Stomach (tissue), 8 donors: ENCODE measurements at regions not wholly inside any gene's neighbourhood (a gene's known extent, or its start where the extent isn't known, plus 50 kb on each side); places are given as distances from the start of the nearest gene placed in this dataset.
"Not testable (repeated sequence)": the region's sequence is repeated elsewhere in the genome, so short reads cannot be mapped to it uniquely, and the experiment has no call there.

Experiments used
- DNase-seq, 2 donors: peaks; one replicate each; pipeline versions ENCODE4 v3.0.0 to v3.0.0-alpha.2; 2013 to 2019
- H3K27ac ChIP-seq, 5 donors: fragments of 200-600 bp in 4 of 5; sonication (generic) in 4 of 5; one replicate each; pipeline ENCODE4 v1.5.1; 2013 to 2019; ENCODE audit warnings: mild to moderate bottlenecking in 1 of 5, moderate library complexity in 1 of 5
- H3K27me3 ChIP-seq, 3 donors: fragments of 200-600 bp; sonication (generic); one replicate each; pipeline ENCODE4 v1.5.1; 2017 to 2019; ENCODE audit warnings: mixed run types in 1 of 3
- H3K36me3 ChIP-seq, 4 donors: fragments of 200-600 bp; sonication (generic); 1 replicate in 3 of 4; 2 replicates in 1 of 4; pipeline ENCODE4 v1.5.1; 2016 to 2019
- H3K4me1 ChIP-seq, 4 donors: fragments of 200-600 bp; sonication (generic); one replicate each; pipeline ENCODE4 v1.5.1; 2016 to 2019
- H3K4me3 ChIP-seq, 4 donors: fragments of 200-600 bp; sonication (generic) in 3 of 4; one replicate each; pipeline ENCODE4 v1.5.1; 2016 to 2019; ENCODE audit warnings: mild to moderate bottlenecking in 1 of 4
- H3K9me3 ChIP-seq, 4 donors: fragments of 200-600 bp; sonication (generic); one replicate each; pipeline ENCODE4 v1.5.1; 2016 to 2019
- WGBS, 5 donors: extraction: QIAGEN DNeasy Blood & Tissue Kit in 3 of 5; methylation state at CpG; one replicate each; pipeline versions ENCODE4 v1.1.5 to v1.1.7; 2013 to 2018; 5-methylcytosine and 5-hydroxymethylcytosine counted together
- intact Hi-C: fragments of 100-400 bp; cut with DNase I; formaldehyde crosslinking; loops from one replicate; pipeline ENCODE4 v1.15.1; 2023; ENCODE audit warnings: low total_unique reads
- donor health status: healthy with polysubstance abuse.
- donor health status: Bipolar disorder and iron deficiency.
- donor health status: healthy.

DNA sequence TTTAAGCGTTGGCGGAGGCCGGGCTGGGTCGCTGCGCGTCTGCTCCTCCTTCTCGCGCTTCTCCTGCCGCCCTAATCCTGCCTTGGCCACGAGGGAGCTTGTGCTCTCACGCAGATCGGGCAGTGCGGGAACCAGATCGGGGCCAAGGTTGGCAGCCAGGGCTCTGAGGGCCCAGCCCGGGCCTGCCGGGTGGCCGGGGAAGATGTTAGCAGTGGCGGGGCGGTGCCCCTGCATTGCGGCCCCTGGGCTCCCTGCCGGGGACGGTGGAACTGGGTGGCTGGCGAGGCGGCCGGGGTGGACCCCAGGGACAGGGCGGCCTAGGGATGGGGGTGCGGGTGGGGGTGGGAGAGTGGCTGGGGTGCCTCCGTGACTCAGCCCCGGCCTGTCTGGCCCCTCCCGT, 297.4 kb downstream of the CACNA1B start:
- intact Hi-C loops, H3K27me3 ChIP-seq, H3K36me3 ChIP-seq, H3K27ac ChIP-seq, DNase-seq, H3K9me3 ChIP-seq, H3K4me3 ChIP-seq, H3K4me1 ChIP-seq: not testable (repeated sequence)
- WGBS, 5 donors: 77 to 89% (median 83%) methylated on average over 13 to 23 of the region's 30 CpGs

- intact Hi-C loops, H3K36me3 ChIP-seq, H3K4me1 ChIP-seq, H3K9me3 ChIP-seq, H3K4me3 ChIP-seq, H3K27me3 ChIP-seq, DNase-seq, H3K27ac ChIP-seq: not testable (repeated sequence)
- WGBS, 5 donors: 91 to 98% (median 93%) methylated on average over 4 to 23 of the region's 31 CpGs
These were observed 297.8 kb downstream of the CACNA1B start for GRCh38 chr9:138175354-138175753.

- intact Hi-C loops, H3K27me3 ChIP-seq, H3K36me3 ChIP-seq, H3K4me3 ChIP-seq, DNase-seq, H3K9me3 ChIP-seq, H3K4me1 ChIP-seq, H3K27ac ChIP-seq: not testable (repeated sequence)
- 77 to 97% (median 85%) methylated on average over 8 to 9 of the region's 9 CpGs for WGBS, 5 donors
These were observed 299.5 kb downstream of the CACNA1B start for GRCh38 chr9:138177091-138177490.

DNA sequence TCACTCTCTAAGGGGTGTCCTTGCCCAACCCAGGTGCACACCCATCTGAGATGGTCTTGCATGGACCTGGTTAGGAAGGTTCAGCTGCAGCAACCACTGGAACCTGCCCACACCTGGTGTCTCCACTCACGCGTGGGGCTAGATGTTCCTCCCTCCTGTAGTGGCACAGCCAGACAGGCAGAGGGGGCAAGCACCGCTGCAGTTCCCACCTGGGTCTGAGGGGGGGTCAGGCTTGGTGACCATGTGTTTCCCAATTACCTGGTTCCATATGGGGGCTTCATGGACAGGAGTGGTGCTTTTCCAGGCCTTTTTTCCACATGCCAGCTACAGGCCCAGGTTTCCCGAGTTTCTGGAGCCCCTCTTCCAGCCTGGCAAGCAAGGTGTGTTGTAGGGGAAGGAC, 301.4 kb downstream of the CACNA1B start:
- DNase-seq, H3K27me3 ChIP-seq, H3K4me1 ChIP-seq, H3K9me3 ChIP-seq, H3K36me3 ChIP-seq, H3K27ac ChIP-seq, H3K4me3 ChIP-seq, intact Hi-C loops: not testable (repeated sequence)
- WGBS, 5 donors: 63 to 78% (median 70%) methylated on average over 2 to 4 of the region's 4 CpGs

- H3K27me3 ChIP-seq, H3K36me3 ChIP-seq, H3K9me3 ChIP-seq, H3K27ac ChIP-seq, H3K4me1 ChIP-seq, H3K4me3 ChIP-seq, DNase-seq, intact Hi-C loops: not testable (repeated sequence)
- WGBS, 5 donors: 53 to 61% (median 57%) methylated on average over 3 of the region's 3 CpGs
These were observed 302.1 kb downstream of the CACNA1B start for GRCh38 chr9:138179671-138180070.

- 28 to 58% (median 44%) methylated on average over 1 of the region's 1 CpG for WGBS, 5 donors
- DNase-seq: not testable (repeated sequence)
These were observed 304.4 kb downstream of the CACNA1B start for GRCh38 chr9:138181963-138182362.

GRCh38 chr9:138197156-138197555, 319.6 kb downstream of the CACNA1B start:
- H3K27me3 ChIP-seq, H3K27ac ChIP-seq, H3K36me3 ChIP-seq, intact Hi-C loops, H3K4me1 ChIP-seq, H3K4me3 ChIP-seq, DNase-seq, H3K9me3 ChIP-seq: not testable (repeated sequence)
- WGBS, 5 donors: 81 to 89% (median 88%) methylated on average over 9 of the region's 9 CpGs

More at GRCh38 chr9:138181963-138182362, 304.4 kb downstream of the CACNA1B start:
- H3K4me1 ChIP-seq, H3K36me3 ChIP-seq, intact Hi-C loops, H3K4me3 ChIP-seq, H3K27ac ChIP-seq, H3K9me3 ChIP-seq, H3K27me3 ChIP-seq: not testable (repeated sequence)

DNA sequence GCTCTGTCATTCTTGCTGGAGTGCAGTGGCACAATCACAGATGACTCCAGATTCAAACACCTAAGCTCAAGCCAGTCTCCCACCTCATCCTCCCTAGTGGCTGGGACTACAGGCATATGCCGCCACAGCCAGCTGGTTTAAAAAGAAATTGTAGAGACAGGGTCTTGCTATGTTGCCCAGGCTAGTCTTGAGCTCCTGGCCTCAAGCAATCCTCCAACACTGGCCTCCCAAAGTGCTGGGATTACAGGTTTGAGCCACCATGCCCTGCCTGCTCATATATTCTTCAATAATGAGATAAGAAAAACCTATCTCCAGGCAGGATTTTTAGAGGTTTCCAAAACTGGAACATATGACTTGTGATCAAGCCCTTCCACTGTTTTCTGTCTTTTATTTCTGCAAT, 321.4 kb downstream of the CACNA1B start:
- H3K27me3 ChIP-seq, H3K4me1 ChIP-seq, H3K27ac ChIP-seq, H3K4me3 ChIP-seq, H3K36me3 ChIP-seq, H3K9me3 ChIP-seq, intact Hi-C loops, DNase-seq: not testable (repeated sequence)
- 92 to 100% (median 97%) methylated on average over 1 of the region's 1 CpG for WGBS, 5 donors

DNA sequence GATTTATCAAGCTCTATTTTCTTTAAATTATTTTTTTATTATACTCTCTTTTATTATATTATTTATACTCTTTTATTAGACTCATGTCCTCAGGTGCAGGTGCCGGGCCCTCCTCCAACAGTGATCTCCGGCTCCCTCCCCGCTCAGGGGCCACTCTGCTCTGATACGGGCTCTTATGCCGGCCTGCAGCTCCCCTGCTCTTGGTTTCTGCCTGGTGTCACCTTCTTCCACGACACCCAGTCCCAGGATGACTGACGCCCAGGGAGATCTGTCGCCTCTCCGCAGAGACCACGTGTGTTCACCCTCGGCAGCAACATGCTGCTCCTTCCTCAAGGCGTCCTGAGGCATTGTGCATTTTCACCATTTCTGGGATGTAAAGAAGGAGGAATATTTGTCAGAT, 322.3 kb downstream of the CACNA1B start:
- H3K9me3 ChIP-seq, H3K27ac ChIP-seq, DNase-seq, H3K36me3 ChIP-seq, H3K4me1 ChIP-seq, H3K27me3 ChIP-seq, intact Hi-C loops, H3K4me3 ChIP-seq: not testable (repeated sequence)
- WGBS, 5 donors: 81 to 92% (median 86%) methylated on average over 12 of the region's 12 CpGs

DNA sequence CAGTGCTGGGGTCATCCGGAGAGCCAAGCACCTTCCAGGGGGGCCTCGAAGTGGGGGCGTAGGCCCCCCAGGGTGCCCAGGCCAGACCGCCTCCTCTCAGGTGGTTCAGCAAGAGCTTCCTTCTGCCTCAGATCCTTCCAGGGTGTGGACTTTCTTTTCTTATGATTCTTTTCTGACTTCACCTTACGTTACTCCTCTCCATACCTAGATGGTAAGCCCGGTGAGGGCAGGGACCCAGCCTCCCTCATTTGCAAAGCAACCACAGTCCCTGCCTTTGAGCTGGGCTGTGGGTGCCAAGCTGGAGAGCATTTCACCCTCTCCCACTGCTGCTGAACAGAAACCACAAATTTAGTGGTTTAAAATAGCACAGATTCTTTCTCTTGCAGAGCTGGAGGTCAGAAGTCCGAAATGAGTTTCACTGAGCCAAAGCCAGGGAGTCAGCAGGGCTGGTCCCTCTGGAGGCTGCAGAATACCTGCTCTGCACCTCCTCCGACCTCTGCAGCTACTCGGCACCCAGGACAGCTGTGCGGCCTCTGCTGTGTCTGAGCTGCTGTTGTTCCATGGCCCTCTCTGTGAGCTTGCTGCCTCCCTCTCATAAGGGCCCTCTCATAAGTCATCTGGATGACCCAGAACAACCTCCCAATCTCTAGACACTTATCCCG, 323.0 kb downstream of the CACNA1B start:
- H3K4me1 ChIP-seq, H3K9me3 ChIP-seq, H3K27ac ChIP-seq, H3K27me3 ChIP-seq, DNase-seq, H3K4me3 ChIP-seq, intact Hi-C loops, H3K36me3 ChIP-seq: not testable (repeated sequence)
- WGBS, 5 donors: 75 to 83% (median 79%) methylated on average over 8 to 11 of the region's 11 CpGs; no CpG with 5 or more reads in 1 of the 5 donors

GRCh38 chr9:138201167-138201889, 323.7 kb downstream of the CACNA1B start:
- H3K9me3 ChIP-seq, H3K4me3 ChIP-seq, DNase-seq, H3K36me3 ChIP-seq, H3K4me1 ChIP-seq, H3K27me3 ChIP-seq, H3K27ac ChIP-seq, intact Hi-C loops: not testable (repeated sequence)
- WGBS, 5 donors: 14 to 75% (median 72%) methylated on average over 1 to 11 of the region's 15 CpGs

GRCh38 chr9:138202043-138202442, 324.5 kb downstream of the CACNA1B start:
- H3K4me3 ChIP-seq, H3K9me3 ChIP-seq, H3K36me3 ChIP-seq, H3K27ac ChIP-seq, intact Hi-C loops, H3K27me3 ChIP-seq, DNase-seq, H3K4me1 ChIP-seq: not testable (repeated sequence)
- WGBS, 5 donors: 79 to 87% (median 81%) methylated on average over 6 to 10 of the region's 12 CpGs
